ENCODE measurements at regions not wholly inside any gene's neighbourhood (a gene's known extent, or its start where the extent isn't known, plus 50 kb on each side); places are given as distances from the start of the nearest gene placed in this dataset.

DNA sequence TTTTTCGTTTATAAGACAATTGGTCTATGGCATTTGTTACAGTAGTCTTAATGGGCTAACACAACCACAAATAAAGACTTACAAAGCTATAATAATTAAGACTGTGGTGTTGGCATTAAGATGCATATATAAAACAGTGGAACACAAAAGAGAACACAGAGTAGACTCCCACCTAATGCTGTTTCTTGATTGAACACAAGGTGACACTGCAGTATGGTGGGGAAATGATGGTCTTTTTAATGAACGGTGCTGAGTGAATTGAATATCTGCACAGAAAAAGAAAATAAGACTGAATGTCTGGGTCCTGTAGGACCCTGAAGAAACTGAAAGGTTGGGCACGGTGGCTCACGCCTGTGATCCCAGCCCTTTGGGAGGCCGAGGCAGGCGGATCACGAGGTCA, 1136.6 kb upstream of the NXPH2 start:
- TF ChIP-seq POLR2A (IDR thresholded peaks at IDR 0.05), result no peak
- TF ChIP-seq, protein P1, sequence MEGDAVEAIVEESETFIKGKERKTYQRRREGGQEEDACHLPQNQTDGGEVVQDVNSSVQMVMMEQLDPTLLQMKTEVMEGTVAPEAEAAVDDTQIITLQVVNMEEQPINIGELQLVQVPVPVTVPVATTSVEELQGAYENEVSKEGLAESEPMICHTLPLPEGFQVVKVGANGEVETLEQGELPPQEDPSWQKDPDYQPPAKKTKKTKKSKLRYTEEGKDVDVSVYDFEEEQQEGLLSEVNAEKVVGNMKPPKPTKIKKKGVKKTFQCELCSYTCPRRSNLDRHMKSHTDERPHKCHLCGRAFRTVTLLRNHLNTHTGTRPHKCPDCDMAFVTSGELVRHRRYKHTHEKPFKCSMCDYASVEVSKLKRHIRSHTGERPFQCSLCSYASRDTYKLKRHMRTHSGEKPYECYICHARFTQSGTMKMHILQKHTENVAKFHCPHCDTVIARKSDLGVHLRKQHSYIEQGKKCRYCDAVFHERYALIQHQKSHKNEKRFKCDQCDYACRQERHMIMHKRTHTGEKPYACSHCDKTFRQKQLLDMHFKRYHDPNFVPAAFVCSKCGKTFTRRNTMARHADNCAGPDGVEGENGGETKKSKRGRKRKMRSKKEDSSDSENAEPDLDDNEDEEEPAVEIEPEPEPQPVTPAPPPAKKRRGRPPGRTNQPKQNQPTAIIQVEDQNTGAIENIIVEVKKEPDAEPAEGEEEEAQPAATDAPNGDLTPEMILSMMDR (IDR thresholded peaks at IDR 0.05), result no peak
- intact Hi-C loops (cut with DNase I; ENCODE audit: low total_unique reads), result no loop called here
- DNase-seq, result no peak
- H3K36me3 ChIP-seq (ENCODE audit: low read depth, missing control alignments), result no peaks in the 10 kb centered on the region
- WGBS, 2 donors, result 49 to 71% methylated on average over 7 of the region's 7 CpGs
- H3K27ac ChIP-seq, result no peak overlapping the region
- H3K4me3 ChIP-seq, result no peak overlapping the region
- no peaks in the 10 kb centered on the region for H3K27me3 ChIP-seq
- H3K9me3 ChIP-seq, result no peaks in the 10 kb centered on the region
- H3K4me1 ChIP-seq, result no peaks in the 10 kb centered on the region

- intact Hi-C loops (cut with DNase I; ENCODE audit: low total_unique reads), result no loop called here
- no peaks in the 10 kb centered on the region for H3K36me3 ChIP-seq (ENCODE audit: low read depth, missing control alignments)
- H3K27me3 ChIP-seq, result no peaks in the 10 kb centered on the region
- H3K4me3 ChIP-seq, result no peak overlapping the region
- no peaks in the 10 kb centered on the region for H3K9me3 ChIP-seq
- no peak for DNase-seq
- H3K27ac ChIP-seq, result no peak overlapping the region
- no peaks in the 10 kb centered on the region for H3K4me1 ChIP-seq
- TF ChIP-seq, protein P1 (IDR thresholded peaks at IDR 0.05), result no peak
- TF ChIP-seq POLR2A (IDR thresholded peaks at IDR 0.05), result no peak
- 91 to 94% methylated on average over 3 of the region's 3 CpGs for WGBS, 2 donors
Observed at GRCh38 chr2:139911160-139911559, 1131.0 kb upstream of the NXPH2 start.

GRCh38 chr2:139909136-139909535, 1128.9 kb upstream of the NXPH2 start:
- Histone ChIP-seq H3K9me3 (no peaks in the 10 kb centered on the region), H3K4me3 (no peak overlapping the region), H3K27ac (no peak overlapping the region), H3K36me3 (ENCODE audit: low read depth, missing control alignments) (no peaks in the 10 kb centered on the region), H3K4me1 (no peaks in the 10 kb centered on the region), H3K27me3 (no peaks in the 10 kb centered on the region)
- intact Hi-C loops (cut with DNase I; ENCODE audit: low total_unique reads), result no loop called here
- 49 to 59% methylated on average over 3 of the region's 3 CpGs for WGBS, 2 donors
- DNase-seq, result no peak
- no peak for TF ChIP-seq POLR2A (IDR thresholded peaks at IDR 0.05)
- TF ChIP-seq, protein P1 (IDR thresholded peaks at IDR 0.05), result no peak

- Histone ChIP-seq H3K4me3 (no peak overlapping the region), H3K27ac (no peak overlapping the region), H3K4me1 (no peaks in the 10 kb centered on the region), H3K9me3 (no peaks in the 10 kb centered on the region), H3K27me3 (no peaks in the 10 kb centered on the region), H3K36me3 (ENCODE audit: low read depth, missing control alignments) (no peaks in the 10 kb centered on the region)
- no peak for DNase-seq
- intact Hi-C loops (cut with DNase I; ENCODE audit: low total_unique reads), result no loop called here
- WGBS, 2 donors, result 91% methylated on average over 2 of the region's 2 CpGs
- no peak for TF ChIP-seq POLR2A (IDR thresholded peaks at IDR 0.05)
- TF ChIP-seq, protein P1 (IDR thresholded peaks at IDR 0.05), result no peak
Observed at GRCh38 chr2:139905624-139906023, 1125.4 kb upstream of the NXPH2 start.

- 69 to 78% methylated on average over 4 of the region's 4 CpGs for WGBS, 2 donors
- H3K9me3 ChIP-seq, result no peaks in the 10 kb centered on the region
- H3K4me1 ChIP-seq, result no peaks in the 10 kb centered on the region
- H3K4me3 ChIP-seq, result no peak overlapping the region
- intact Hi-C loops (cut with DNase I; ENCODE audit: low total_unique reads), result no loop called here
- H3K27ac ChIP-seq, result no peak overlapping the region
- TF ChIP-seq POLR2A (IDR thresholded peaks at IDR 0.05), result no peak
- TF ChIP-seq, protein P1 (IDR thresholded peaks at IDR 0.05), result no peak
- no peaks in the 10 kb centered on the region for H3K27me3 ChIP-seq
- no peak for DNase-seq
- no peaks in the 10 kb centered on the region for H3K36me3 ChIP-seq (ENCODE audit: low read depth, missing control alignments)
Observed at GRCh38 chr2:139891636-139892035, 1111.4 kb upstream of the NXPH2 start.

Data from testis (tissue), 2 donors.